ENCODE measurements at regions not wholly inside any gene's neighbourhood (a gene's known extent, or its start where the extent isn't known, plus 50 kb on each side); places are given as distances from the start of the nearest gene placed in this dataset.

GRCh38 chr2:146207417-146207816 lies 1637.4 kb upstream of the ACVR2A start:
- Histone ChIP-seq H3K79me1 (ENCODE audit: insufficient read depth, low read depth, low read length, poor library complexity, severe bottlenecking) (no peaks in the 10 kb centered on the region), H2BK5ac (ENCODE audit: insufficient read length, low read length) (no peak overlapping the region), H3K9ac (ENCODE audit: extremely low read depth, insufficient read length, low read length) (no peak overlapping the region), H3K79me2 (ENCODE audit: insufficient read depth, low read length) (no peaks in the 10 kb centered on the region), H2BK15ac (ENCODE audit: low read depth, low read length) (no peak overlapping the region), H4K91ac (ENCODE audit: insufficient read length, low read depth, low read length) (no peak overlapping the region), H3K4me2 (ENCODE audit: insufficient read depth, insufficient read length, low read length) (no peak overlapping the region), H2AK5ac (ENCODE audit: insufficient read length, low read length) (no peak overlapping the region), H2AFZ (ENCODE audit: low read length) (no peak overlapping the region), H3K56ac (ENCODE audit: insufficient read length, low read depth, low read length) (no peak overlapping the region), H4K8ac (replicated peaks; ENCODE audit: insufficient read length, low read depth, low read length) (no peak overlapping the region), H2BK120ac (ENCODE audit: low read depth, low read length, poor library complexity, severe bottlenecking) (no peak overlapping the region), H4K5ac (ENCODE audit: insufficient read length, low read depth, low read length) (no peak overlapping the region), H3K27ac (ENCODE audit: insufficient read length, low read depth, low read length) (no peak overlapping the region), H2BK20ac (ENCODE audit: low read depth, low read length, poor library complexity, severe bottlenecking) (no peak overlapping the region), H4K20me1 (ENCODE audit: control insufficient read depth, insufficient read depth, insufficient read length) (no peaks in the 10 kb centered on the region), H3K23ac (ENCODE audit: insufficient read length, low read depth, low read length) (no peak overlapping the region), H3K18ac (ENCODE audit: insufficient read length, low read depth, low read length) (no peak overlapping the region), H2BK12ac (ENCODE audit: insufficient read length, low read depth, low read length) (no peak overlapping the region), H3K4ac (ENCODE audit: low read depth, low read length) (no peak overlapping the region), H3K27me3 (ENCODE audit: insufficient read depth, low read length) (no peaks in the 10 kb centered on the region), H3K14ac (ENCODE audit: insufficient read depth, low read length) (no peak overlapping the region), H3K4me1 (ENCODE audit: insufficient read depth, low read length) (no peaks in the 10 kb centered on the region), H3K9me3 (ENCODE audit: control insufficient read depth, low read depth, low read length) (no peaks in the 10 kb centered on the region), H3T11ph (ENCODE audit: low read length) (no peak overlapping the region), H3K23me2 (ENCODE audit: insufficient read length, low read depth, low read length, poor library complexity, severe bottlenecking) (no peaks in the 10 kb centered on the region)
- H3K27me3 Mint-ChIP-seq (ENCODE audit: low read depth) = no peaks in the 10 kb centered on the region
- no peak for DNase-seq
- H3K36me3 Mint-ChIP-seq (ENCODE audit: insufficient read depth in 1 of 3, low read depth in 3 of 3) = peaks cover 0 to 8% (median 2%) of the 10 kb centered on the region in 3 experiments; a peak in 3 of 7 replicates
- WGBS (ENCODE audit: extremely low coverage, insufficient read length, low lambda C conversion rate) = no CpG with 5 or more reads among the region's 1 CpG
- H3K9me3 Mint-ChIP-seq = peaks cover 5 to 6% of the 10 kb centered on the region in 2 experiments; a peak in 3 of 5 replicates
- H3K4me1 Mint-ChIP-seq = no peaks in the 10 kb centered on the region
- no peak overlapping the region for H3K27ac Mint-ChIP-seq
- no peak for TF ChIP-seq CTCF (conservative IDR thresholded peaks at IDR 0.05)
- H3K4me3 Mint-ChIP-seq = no peak overlapping the region
